ENCODE measurements at regions not wholly inside any gene's neighbourhood (a gene's known extent, or its start where the extent isn't known, plus 50 kb on each side); places are given as distances from the start of the nearest gene placed in this dataset.

DNA sequence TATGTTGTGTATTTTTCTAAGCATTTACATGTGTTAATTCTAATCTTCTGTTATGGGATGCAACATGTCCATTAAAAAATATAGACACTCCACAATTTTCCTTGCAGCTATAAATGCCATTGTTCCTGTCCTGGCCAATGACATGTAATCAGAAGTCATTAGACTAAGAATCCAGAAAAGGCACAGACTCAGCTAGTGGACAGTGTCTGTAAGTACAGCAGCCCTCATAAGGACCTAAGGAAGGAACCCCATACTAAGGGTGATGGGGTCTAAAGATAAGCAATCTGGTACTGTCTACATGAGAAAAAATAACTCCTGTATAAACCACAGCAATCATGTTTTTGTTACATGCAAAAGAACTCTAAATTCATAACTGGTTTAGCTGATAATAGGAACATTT lies 115.9 kb downstream of the GPR85 start:
- H3K9me3 ChIP-seq, result no peaks in the 10 kb centered on the region
- TF ChIP-seq, protein P1, sequence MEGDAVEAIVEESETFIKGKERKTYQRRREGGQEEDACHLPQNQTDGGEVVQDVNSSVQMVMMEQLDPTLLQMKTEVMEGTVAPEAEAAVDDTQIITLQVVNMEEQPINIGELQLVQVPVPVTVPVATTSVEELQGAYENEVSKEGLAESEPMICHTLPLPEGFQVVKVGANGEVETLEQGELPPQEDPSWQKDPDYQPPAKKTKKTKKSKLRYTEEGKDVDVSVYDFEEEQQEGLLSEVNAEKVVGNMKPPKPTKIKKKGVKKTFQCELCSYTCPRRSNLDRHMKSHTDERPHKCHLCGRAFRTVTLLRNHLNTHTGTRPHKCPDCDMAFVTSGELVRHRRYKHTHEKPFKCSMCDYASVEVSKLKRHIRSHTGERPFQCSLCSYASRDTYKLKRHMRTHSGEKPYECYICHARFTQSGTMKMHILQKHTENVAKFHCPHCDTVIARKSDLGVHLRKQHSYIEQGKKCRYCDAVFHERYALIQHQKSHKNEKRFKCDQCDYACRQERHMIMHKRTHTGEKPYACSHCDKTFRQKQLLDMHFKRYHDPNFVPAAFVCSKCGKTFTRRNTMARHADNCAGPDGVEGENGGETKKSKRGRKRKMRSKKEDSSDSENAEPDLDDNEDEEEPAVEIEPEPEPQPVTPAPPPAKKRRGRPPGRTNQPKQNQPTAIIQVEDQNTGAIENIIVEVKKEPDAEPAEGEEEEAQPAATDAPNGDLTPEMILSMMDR (IDR thresholded peaks at IDR 0.05), result no peak
- TF ChIP-seq POLR2A (IDR thresholded peaks at IDR 0.05), result no peak

DNA sequence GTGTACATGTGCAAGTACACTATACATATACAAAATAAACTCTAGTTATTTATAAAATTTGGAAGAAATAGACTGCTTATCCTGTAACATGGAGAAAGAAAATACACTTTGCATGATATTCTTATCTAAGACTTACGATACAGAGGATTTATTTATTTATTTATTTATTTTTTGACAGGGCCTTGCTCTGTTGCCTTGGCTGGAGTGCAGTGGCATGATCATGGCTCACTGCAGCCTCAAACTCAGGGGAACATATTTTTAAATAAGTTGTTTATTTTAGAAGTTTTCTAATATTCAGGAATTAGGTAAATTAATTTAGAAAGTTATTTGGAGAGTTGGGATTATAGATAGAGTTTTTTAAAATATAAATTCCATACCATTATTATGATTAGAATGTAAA lies 116.7 kb downstream of the GPR85 start:
- Histone ChIP-seq H3K4me3 (no peak overlapping the region), H3K27me3 (no peaks in the 10 kb centered on the region), H3K36me3 (no peaks in the 10 kb centered on the region), H3K27ac (no peak overlapping the region), H3K9me3 (no peaks in the 10 kb centered on the region), H3K4me1 (no peaks in the 10 kb centered on the region)
- no peak for DNase-seq
- no peak for TF ChIP-seq POLR2A (IDR thresholded peaks at IDR 0.05)
- TF ChIP-seq, protein P1 (IDR thresholded peaks at IDR 0.05), result no peak

More for the DNA sequence above, 115.9 kb downstream of the GPR85 start:
- DNase-seq, result no peak
- Histone ChIP-seq H3K27ac (no peak overlapping the region), H3K27me3 (no peaks in the 10 kb centered on the region), H3K4me3 (no peak overlapping the region), H3K4me1 (no peaks in the 10 kb centered on the region), H3K36me3 (no peaks in the 10 kb centered on the region)

DNA sequence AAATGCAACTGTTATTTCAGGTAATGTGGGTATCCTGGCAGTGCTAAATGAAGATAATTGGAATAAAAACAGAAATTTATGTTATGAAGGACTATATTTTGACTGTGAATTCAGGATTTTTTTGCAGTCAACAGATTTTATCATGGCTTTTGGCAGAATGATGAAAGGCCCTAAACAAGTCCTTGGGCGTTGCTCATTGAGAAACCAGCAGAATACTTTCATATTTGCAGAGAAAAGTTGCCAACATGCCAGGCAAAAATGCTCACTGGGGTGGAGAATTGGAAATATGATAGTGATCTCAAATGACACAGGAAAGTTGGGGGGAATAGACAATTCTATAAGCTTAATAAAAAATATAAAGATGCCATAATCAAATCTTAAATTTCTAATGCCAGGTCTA lies 121.1 kb downstream of the GPR85 start:
- Histone ChIP-seq H3K36me3 (no peaks in the 10 kb centered on the region), H3K9me3 (no peaks in the 10 kb centered on the region), H3K27me3 (no peaks in the 10 kb centered on the region), H3K4me3 (no peak overlapping the region), H3K4me1 (no peaks in the 10 kb centered on the region), H3K27ac (no peak overlapping the region)
- DNase-seq, result no peak
- TF ChIP-seq, protein P1 (IDR thresholded peaks at IDR 0.05), result no peak
- no peak for TF ChIP-seq POLR2A (IDR thresholded peaks at IDR 0.05)

DNA sequence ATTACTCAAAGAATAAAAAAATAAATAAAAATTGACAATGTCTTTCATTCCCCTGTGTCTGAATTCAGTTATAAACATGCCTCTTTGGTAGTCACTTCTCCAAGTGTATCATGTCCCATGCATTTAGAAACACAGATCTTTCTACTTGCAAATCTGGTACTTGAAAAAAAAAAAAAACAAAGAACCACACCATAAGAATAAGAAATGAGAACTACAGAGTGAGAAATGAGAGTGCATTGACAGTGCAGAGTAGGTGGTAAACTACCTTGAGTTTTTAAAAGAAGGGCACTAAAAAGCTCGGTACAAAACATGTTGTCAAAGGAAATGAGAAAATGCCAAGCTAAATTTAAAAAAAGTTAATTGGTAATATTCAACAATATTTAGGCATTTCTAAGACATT lies 123.0 kb downstream of the GPR85 start:
- H3K9me3 ChIP-seq, result no peaks in the 10 kb centered on the region
- no peak for DNase-seq
- H3K27ac ChIP-seq, result no peak overlapping the region
- H3K27me3 ChIP-seq, result no peaks in the 10 kb centered on the region
- no peaks in the 10 kb centered on the region for H3K36me3 ChIP-seq
- TF ChIP-seq POLR2A (IDR thresholded peaks at IDR 0.05), result no peak
- TF ChIP-seq, protein P1 (IDR thresholded peaks at IDR 0.05), result no peak
- no peak overlapping the region for H3K4me3 ChIP-seq
- H3K4me1 ChIP-seq, result no peaks in the 10 kb centered on the region

DNA sequence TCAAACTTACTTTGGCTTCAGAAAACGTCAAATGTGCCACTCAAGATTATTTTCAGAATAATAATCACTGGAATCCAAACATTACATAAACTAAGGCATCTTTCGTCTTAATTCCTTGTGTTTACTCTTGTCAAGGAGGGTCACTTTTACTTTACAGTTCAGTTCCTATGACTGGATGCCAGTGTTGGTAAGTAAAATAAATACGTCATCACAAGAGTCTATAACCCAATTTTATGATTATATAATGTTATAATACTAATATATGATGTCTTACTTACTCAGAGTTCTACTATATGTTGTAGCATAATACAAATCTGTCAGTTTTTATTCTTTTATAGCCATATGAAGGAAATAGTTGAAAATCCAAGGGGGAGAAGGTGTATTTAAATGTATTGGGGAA lies 123.8 kb downstream of the GPR85 start:
- DNase-seq, result no peak
- no peaks in the 10 kb centered on the region for H3K4me1 ChIP-seq
- H3K27me3 ChIP-seq, result no peaks in the 10 kb centered on the region
- no peak overlapping the region for H3K27ac ChIP-seq
- no peaks in the 10 kb centered on the region for H3K36me3 ChIP-seq
- no peaks in the 10 kb centered on the region for H3K9me3 ChIP-seq
- no peak for TF ChIP-seq POLR2A (IDR thresholded peaks at IDR 0.05)
- TF ChIP-seq, protein P1 (IDR thresholded peaks at IDR 0.05), result no peak
- no peak overlapping the region for H3K4me3 ChIP-seq

DNA sequence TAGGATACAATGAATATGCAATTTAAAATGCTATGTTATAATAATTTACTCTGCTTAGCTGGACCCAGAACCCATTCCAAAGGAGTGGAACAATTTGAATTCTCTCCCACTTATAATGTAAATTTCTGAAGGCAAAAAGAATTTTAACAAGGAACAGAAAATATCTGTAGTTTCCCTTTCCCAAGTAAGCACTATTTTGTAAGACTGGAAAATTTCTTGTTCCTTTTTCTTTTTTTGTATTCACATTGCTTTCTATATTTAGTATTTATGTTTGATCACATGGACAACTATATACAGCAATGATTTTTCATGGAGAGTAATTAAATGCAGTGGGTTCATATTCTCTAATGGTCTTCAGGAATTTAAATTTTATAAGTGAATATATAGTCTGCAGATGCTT lies 127.4 kb downstream of the GPR85 start:
- no peak overlapping the region for H3K4me3 ChIP-seq
- no peak for DNase-seq
- no peaks in the 10 kb centered on the region for H3K9me3 ChIP-seq
- no peaks in the 10 kb centered on the region for H3K36me3 ChIP-seq
- no peaks in the 10 kb centered on the region for H3K4me1 ChIP-seq
- H3K27me3 ChIP-seq, result no peaks in the 10 kb centered on the region
- TF ChIP-seq, protein P1 (IDR thresholded peaks at IDR 0.05), result no peak
- TF ChIP-seq POLR2A (IDR thresholded peaks at IDR 0.05), result no peak
- no peak overlapping the region for H3K27ac ChIP-seq
